ENCODE measurements at regions not wholly inside any gene's neighbourhood (a gene's known extent, or its start where the extent isn't known, plus 50 kb on each side); places are given as distances from the start of the nearest gene placed in this dataset.

DNA sequence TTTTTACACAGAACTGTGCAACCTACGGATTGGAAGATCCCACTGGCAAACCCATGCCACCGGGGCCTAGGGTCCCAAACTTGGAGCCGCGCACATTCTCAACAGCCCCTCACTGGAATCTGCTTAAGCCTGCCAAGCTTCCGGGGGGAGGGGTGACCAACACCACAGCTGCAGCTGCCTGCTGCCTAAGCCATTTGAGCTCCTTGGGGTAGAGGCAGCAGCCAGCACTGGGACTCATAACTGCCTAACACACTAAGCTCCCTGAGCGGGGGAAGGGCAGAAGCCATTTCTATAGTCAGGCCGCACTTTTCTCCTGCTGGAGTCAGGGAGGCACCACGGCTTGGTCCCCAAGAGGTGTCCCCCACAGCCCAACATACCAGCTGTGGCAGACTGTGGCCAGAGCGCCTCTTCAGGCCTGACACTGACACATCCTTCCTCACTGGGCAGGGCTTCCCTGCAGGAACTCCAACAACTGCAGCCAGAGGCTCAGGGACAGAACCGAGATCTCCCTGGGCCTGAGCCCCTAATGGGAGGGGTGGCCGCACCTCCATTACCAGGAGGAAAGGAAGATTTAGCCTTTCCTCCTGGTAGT, 270.3 kb upstream of the ECI2 start:
- no peak for DNase-seq (ENCODE audit: low read depth)

- no peak for DNase-seq (ENCODE audit: low read depth)
Measured at GRCh38 chr6:4404415-4404814, 269.0 kb upstream of the ECI2 start.

GRCh38 chr6:4403828-4404227, 268.5 kb upstream of the ECI2 start:
- no peak for DNase-seq (ENCODE audit: low read depth)

DNA sequence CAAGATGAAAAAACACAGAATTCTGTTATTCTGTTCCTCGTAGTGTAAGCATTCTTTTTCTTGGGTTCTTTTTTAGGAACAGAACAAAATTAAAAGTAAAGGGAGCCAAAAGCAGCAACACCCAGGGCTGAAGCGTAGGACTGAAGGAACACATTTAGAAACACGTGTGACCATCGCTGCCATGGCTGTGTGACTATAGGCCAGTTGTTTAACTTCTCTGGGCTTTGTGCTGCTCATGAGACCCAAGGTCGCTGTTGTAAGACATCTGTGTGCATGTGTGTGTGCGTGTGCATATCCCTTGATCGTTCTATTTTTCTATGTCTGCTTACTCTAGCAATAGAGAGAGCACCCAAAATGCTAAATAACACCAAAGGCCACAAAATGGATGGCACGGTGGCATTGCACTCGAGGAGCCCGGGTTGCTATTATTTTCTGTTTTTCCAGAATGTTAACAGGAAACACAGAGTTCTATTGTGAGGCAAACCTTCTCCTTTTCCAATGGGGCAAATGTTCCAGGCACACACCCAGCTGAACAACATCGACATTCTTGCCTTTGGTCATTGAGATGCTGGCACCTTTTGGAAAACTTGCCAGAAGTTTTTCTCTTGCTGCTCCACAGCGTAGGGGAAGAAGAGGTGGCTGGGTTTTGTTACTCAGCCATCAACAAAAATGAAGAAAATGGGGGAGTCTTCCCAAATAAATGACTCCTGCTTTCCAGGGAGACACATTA, 267.8 kb upstream of the ECI2 start:
- DNase-seq (ENCODE audit: low read depth), result no peak

DNA sequence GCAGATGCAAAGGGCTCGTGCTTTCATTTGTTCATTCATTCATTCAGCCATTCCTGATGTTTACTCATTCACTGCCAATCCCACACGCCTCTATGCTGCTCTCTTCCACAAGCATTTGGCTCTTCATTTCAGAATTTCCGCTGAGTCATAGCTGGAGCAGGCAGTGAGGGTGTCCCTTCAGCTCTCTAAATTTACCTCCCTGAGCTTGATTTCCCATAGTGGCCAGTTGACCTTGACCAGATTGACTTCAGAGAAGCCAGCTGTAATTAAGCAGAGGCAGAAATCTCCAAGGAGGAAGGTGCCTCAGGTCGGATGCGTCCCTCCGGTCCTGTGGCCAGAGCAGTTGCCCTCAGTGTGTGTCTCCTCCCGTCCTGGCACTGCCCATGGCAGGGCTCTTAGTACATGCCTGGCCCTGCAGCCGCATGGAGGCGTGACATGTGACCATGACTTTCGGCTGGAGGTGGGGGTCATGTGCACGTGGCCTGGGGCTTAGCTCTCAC, 267.2 kb upstream of the ECI2 start:
- no peak for DNase-seq (ENCODE audit: low read depth)

DNA sequence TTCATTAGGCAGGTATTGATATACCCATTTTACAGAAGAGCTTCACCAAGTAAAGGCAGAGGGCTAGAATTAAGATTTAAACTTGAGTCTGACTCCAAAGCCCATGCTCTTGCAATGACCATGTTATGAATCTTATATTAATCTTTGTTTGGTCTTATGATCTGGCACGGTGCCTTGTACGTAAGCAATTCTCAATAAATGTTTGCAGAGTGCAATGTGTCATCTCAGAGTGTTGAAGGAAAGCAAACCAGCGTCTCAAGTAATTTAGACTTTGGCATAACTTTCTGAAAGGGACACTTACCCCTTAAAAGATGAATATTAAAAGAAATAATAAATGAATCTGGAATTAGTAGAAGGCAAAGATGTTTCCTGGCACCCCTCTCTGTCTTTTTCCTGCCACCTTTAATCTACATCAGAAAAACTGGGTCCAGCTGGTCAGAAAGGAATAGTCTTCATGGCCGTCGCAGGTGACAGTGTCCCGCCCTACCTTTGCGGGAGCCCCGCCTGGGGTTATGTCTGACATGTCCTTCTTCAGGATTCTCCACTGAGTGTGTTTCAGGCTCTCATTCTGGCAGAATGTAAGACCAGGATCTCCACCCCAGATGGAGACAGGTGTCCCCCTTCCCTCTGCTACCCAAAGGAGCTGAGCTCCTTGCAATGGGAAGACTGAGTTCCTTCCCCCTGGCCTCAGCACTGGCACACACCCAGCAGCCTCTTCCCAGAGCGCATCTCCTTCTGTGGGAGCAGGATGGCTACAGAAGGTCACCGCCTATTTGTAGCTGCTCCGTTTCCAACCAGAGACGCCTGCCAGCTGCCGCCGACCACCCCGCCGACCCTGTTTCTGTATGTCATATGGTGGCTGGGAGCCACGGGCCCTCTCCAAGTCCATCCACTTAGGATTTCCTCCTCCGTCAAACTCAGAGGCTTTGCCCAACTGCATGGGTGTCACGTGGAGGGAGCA, 266.3 kb upstream of the ECI2 start:
- no peak for DNase-seq (ENCODE audit: low read depth)

GRCh38 chr6:4399656-4400055, 264.3 kb upstream of the ECI2 start:
- DNase-seq (ENCODE audit: low read depth), result no peak

- no peak for DNase-seq (ENCODE audit: low read depth)
Measured at GRCh38 chr6:4398791-4399190, 263.4 kb upstream of the ECI2 start.

- DNase-seq (ENCODE audit: low read depth), result no peak
Measured at GRCh38 chr6:4397307-4397706, 261.9 kb upstream of the ECI2 start.

DNA sequence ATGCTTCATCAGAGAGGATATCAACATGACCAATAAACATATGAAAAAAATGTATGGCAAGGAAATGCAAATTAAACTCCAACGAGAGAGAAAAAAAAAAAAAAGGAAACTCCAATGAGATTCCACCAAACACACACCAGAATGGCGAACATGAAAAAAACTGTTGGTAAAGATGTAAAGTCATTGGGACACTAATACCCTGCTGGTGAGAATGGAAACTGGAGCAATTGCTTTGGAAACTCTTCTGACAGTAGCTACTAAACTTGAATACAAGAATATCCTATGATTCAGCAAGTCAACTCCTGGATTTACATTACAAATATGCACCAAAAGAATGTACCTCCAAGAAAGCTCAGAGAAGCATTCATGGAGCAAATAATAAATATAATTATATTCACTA, 260.7 kb upstream of the ECI2 start:
- no peak for DNase-seq (ENCODE audit: low read depth)

- DNase-seq (ENCODE audit: low read depth), result no peak
Measured at GRCh38 chr6:4395386-4395785, 260.0 kb upstream of the ECI2 start.

DNA sequence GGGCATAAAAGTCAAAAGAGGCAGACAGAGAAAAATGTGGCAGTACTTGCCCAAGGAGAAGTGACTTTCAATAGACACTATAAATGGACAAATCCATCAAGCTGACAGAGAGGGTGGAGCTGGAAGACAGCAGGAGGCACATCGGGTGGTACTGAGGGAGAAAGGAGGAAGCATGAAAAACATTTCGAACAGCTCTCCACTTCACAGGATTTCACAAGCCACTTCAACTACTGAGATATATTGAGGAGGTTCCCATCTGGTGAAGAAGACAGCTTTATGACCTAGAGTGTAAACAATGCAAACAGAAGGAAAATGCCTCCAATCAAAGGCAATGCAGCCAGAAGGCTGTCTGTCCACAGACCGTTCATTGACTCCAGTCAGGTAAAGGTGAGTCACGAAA, 259.4 kb upstream of the ECI2 start:
- DNase-seq (ENCODE audit: low read depth), result no peak

DNA sequence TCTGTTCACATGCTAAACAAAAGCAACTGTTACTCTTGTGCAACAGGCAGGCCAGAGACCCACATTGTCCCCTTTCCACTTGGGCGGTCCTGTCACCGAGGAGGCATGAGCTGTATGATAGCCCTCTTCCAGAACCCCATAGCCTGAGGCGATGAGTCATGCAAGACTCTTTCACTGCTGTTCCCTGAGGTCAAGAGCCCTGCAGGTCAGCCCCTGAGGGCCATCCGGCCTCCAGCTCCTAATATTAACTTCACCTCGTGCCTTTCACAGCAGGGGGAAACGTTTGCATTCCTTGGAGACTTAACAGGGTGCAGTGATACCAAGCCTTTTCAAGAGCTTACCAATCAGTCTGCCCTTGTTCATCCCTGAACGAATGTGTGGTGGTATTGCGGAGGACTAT, 253.3 kb upstream of the ECI2 start:
- DNase-seq (ENCODE audit: low read depth), result no peak

DNA sequence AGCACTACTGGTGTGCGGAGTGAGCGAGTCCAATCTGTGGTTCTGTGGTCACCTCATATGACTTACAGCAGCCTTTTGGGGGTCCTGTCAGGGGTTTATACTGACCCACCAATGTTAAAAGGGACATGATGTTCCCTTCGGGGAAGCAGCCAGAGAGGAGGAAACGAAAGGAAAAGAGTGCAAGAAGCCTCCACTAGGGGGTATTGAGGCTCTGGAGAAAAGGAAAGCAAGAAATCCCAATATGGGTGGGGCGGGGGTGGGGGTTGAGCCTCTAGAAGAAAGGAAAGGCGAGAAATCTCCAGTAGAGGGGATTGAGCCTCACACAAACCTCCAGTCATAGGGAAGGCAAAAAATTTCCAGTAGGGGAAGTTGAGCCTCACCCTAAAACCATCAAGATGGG, 249.3 kb upstream of the ECI2 start:
- DNase-seq (ENCODE audit: low read depth), result no peak

- DNase-seq (ENCODE audit: low read depth), result no peak
Measured at GRCh38 chr6:4383910-4384638, 248.7 kb upstream of the ECI2 start.

- no peak for DNase-seq (ENCODE audit: low read depth)
Measured at GRCh38 chr6:4382362-4382853, 247.0 kb upstream of the ECI2 start.

DNA sequence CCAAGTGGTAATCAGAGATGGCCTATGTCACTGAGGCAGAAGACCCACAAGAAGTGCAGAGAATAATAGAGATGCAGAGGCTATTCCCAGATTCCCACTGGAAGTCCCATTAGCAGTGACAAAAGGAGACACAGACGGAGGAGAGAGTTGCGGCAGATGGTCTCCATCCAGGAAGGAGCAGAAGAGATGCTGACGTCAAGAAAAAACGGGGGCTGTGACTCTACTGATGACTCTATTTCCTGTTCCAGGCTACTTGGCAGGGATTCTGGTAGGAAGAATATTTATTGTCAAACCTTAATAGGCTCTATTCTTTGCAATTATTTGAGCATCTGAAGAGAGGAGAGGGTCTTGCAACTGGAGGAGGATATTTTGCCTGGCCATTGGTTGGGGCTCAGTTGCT, 246.0 kb upstream of the ECI2 start:
- no peak for DNase-seq (ENCODE audit: low read depth)

GRCh38 chr6:4380881-4381281, 245.5 kb upstream of the ECI2 start:
- no peak for DNase-seq (ENCODE audit: low read depth)

GRCh38 chr6:4379958-4380357, 244.6 kb upstream of the ECI2 start:
- DNase-seq (ENCODE audit: low read depth), result no peak

DNA sequence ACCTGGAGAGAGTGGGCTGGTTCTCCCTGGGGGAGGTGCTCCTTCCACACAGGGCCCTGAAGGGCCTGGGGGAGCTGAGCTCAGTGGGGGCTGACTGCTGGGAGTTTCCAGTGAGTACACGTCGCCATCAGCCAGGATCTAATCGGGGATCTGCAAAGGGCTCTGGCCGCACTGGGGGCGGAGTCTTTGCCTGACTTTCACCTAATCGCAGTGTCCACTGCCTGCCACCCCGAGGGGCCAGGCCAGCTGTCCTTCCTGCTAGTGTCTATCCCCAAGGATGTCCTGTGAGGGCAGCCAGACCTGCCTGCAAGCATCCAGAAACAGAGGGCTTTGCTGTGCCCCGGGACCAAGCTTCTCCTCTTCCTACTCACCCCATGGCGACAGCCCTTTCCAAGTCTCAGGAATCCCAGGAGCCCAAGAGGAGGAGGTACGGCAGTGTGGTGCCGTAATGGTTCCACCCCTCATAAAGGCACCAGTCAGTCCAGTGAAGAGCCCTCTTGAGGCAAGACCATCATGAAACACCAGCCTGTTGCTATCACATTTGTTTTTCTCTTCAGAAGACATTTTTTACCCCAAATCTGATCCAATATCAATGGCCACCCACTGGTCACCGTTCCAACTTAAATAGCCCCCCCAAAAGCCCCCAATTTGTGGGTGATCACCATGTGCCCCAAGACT, 243.1 kb upstream of the ECI2 start:
- DNase-seq (ENCODE audit: low read depth), result no peak

DNA sequence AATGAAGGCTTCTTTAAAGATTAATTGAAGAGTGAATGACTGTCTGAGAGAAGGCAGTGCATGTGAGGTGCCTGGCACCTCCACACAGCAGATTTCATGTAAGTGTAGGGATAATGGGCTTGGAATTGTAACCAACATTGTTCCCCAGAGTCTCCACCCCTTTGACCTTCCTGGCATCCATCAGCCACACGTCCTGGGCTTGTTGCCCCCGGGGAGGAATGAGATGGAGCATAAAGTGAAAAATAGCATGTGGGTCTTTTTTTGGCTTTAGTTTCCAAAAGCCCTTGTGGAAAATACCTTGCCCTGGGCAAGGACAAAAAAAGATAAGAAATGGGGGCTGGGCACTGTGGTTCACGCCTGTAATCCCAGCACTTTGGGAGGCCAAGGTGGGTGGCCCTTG, 242.2 kb upstream of the ECI2 start:
- no peak for DNase-seq (ENCODE audit: low read depth)

Data from activated gamma-delta T cell treated with anti-CD3 and anti-CD28 coated beads, Interleukin-2, amount 50 U/mL, for 16 hours (primary cell).